HepG2 (cell line): ENCODE measurements at regions not wholly inside any gene's neighbourhood (a gene's known extent, or its start where the extent isn't known, plus 50 kb on each side); places are given as distances from the start of the nearest gene placed in this dataset.

Experiments
- ATAC-seq: fragments of 200-7000 bp; cut with Tn5 transposase; 3 replicates; pipeline ENCODE4 v1.9.1; 2020; ENCODE audit warnings: mild to moderate bottlenecking, moderate library complexity
- BruUV-seq: library from RNA; stranded (reverse); fragments of 400-500 nt; replicated peaks from 2 replicates; lab custom pipeline; 2021; lab: Mats Ljungman, UMichigan
- CTCF ChIA-PET: fragments of 300-600 bp; formaldehyde crosslinking; extraction: SDS; loops from one replicate; lab custom pipeline; 2021; ENCODE audit warnings: low total read pairs, inconsistent platforms, low intra/inter-chr PET ratio; lab: Yijun Ruan, JAX
- POLR2A ChIA-PET: fragments of 350-600 bp; sonication (Branson Sonifier 250); formaldehyde crosslinking; loops from one replicate; lab custom pipeline; 2020; ENCODE audit warnings: antibody characterized with exemption, inconsistent platforms; lab: Yijun Ruan, JAX
- DNase-seq: peaks from one replicate; pipeline ENCODE4 v3.0.0-alpha.2; 2015; ENCODE audit warnings: low spot score
- FAIRE-seq: peaks from 3 replicates; lab custom pipeline; 2011; peaks lifted over from hg19 to GRCh38; lab: Jason Lieb, UNC
- H2AFZ ChIP-seq: one replicate; pipeline ENCODE4 v1.6.1; 2011; ENCODE audit warnings: low read length, inconsistent platforms
- H3K27ac ChIP-seq: fragments of 300-600 bp; 3 replicates; pipeline ENCODE4 v1.8.0; 2011; ENCODE audit warnings: mixed run types, mild to moderate bottlenecking, mixed read lengths, low read length, inconsistent platforms; ENCODE audit not compliant: insufficient read depth; ENCODE audit errors: extremely low read length
- H3K27me3 ChIP-seq, 2 experiments: fragments of 200-600 bp in 1 of 2; 2 replicates in 1 of 2; 3 replicates in 1 of 2; pipeline versions ENCODE4 v1.6.0 to v1.8.0; 2011; ENCODE audit warnings: low read length in 2 of 2, mild to moderate bottlenecking in 2 of 2, moderate library complexity in 2 of 2, inconsistent platforms in 1 of 2; ENCODE audit not compliant: insufficient read depth in 2 of 2, control insufficient read depth in 1 of 2
- H3K36me3 ChIP-seq, 2 experiments: fragments of 200-600 bp in 1 of 2; replicated peaks in 1 of 2; 2 replicates in 1 of 2; 3 replicates in 1 of 2; pipeline versions ENCODE4 v1.5.1 to v1.8.0; 2011; ENCODE audit warnings: low read length in 2 of 2, inconsistent platforms in 1 of 2; ENCODE audit not compliant: insufficient read depth in 2 of 2, control insufficient read depth in 1 of 2
- H3K4me1 ChIP-seq: 2 replicates; pipeline ENCODE4 v1.5.1; 2012; ENCODE audit warnings: low read length, inconsistent platforms; ENCODE audit not compliant: insufficient read depth
- H3K4me2 ChIP-seq: 2 replicates; pipeline ENCODE4 v1.6.0; 2011; ENCODE audit warnings: low read depth, low read length, inconsistent platforms
- H3K4me3 ChIP-seq, 3 experiments: fragments of 200-600 bp in 1 of 3; sonication (generic), shearing (Covaris generic) in 1 of 3; replicated peaks in 1 of 3; 2 replicates each; pipeline ENCODE4 v1.5.1; 2011 to 2016; ENCODE audit warnings: low read length in 3 of 3, inconsistent platforms in 2 of 3, low read depth in 2 of 3, mild to moderate bottlenecking in 2 of 3, control low read depth in 1 of 3, mixed read lengths in 1 of 3; ENCODE audit not compliant: insufficient read depth in 1 of 3
- H3K79me2 ChIP-seq: one replicate; pipeline ENCODE4 v1.6.1; 2011; ENCODE audit warnings: low read length, inconsistent platforms; ENCODE audit not compliant: insufficient read depth
- H3K9ac ChIP-seq: 2 replicates; pipeline ENCODE4 v1.6.0; 2011; ENCODE audit warnings: mild to moderate bottlenecking, low read depth, low read length, inconsistent platforms; ENCODE audit not compliant: insufficient read depth
- H3K9me3 ChIP-seq: 2 replicates; pipeline ENCODE4 v1.5.1; 2012; ENCODE audit warnings: mild to moderate bottlenecking, low read length
- H4K20me1 ChIP-seq: 2 replicates; pipeline ENCODE4 v1.6.0; 2011; ENCODE audit warnings: inconsistent platforms, mild to moderate bottlenecking, low read length, moderate library complexity; ENCODE audit not compliant: insufficient read depth
- CAMTA2 ChIP-seq: sonication (generic); formaldehyde crosslinking; IDR thresholded peaks from 2 replicates; pipeline ENCODE4 v1.4.0; 2020; ENCODE audit warnings: mild to moderate bottlenecking, missing genetic modification reagents, borderline replicate concordance
- MXD3 ChIP-seq: IDR thresholded peaks from 2 replicates; pipeline ENCODE4 v1.6.1; 2016; ENCODE audit warnings: mild to moderate bottlenecking, missing biosample characterization, missing genetic modification reagents
- NCOA5 ChIP-seq: sonication (generic); formaldehyde crosslinking; IDR thresholded peaks from 2 replicates; pipeline ENCODE4 v1.4.0; 2020; ENCODE audit warnings: missing genetic modification reagents
- NFRKB ChIP-seq: fragments of 450-650 bp; IDR thresholded peaks from 2 replicates; pipeline ENCODE4 v1.6.1; 2017
- NR2F1 ChIP-seq, 2 experiments: fragments of 450-650 bp in 1 of 2; formaldehyde crosslinking in 1 of 2; IDR thresholded peaks; 2 replicates each; pipeline versions ENCODE4 v1.5.0 to v1.6.1; 2016 to 2020; ENCODE audit warnings: mild to moderate bottlenecking in 1 of 2, missing compliant biosample characterization in 1 of 2, missing genetic modification reagents in 1 of 2, moderate library complexity in 1 of 2
- PHB2 ChIP-seq: fragments of 450-650 bp; IDR thresholded peaks from 2 replicates; pipeline ENCODE4 v1.6.1; 2018; ENCODE audit not compliant: partially characterized antibody
- RFXAP ChIP-seq: sonication (generic); formaldehyde crosslinking; IDR thresholded peaks from 2 replicates; pipeline ENCODE4 v1.4.0; 2020; ENCODE audit warnings: missing genetic modification reagents, borderline replicate concordance
- SKIL ChIP-seq: sonication (generic); formaldehyde crosslinking; IDR thresholded peaks from 2 replicates; pipeline ENCODE4 v1.8.0; 2022; ENCODE audit warnings: missing genetic modification reagents, mild to moderate bottlenecking, moderate library complexity, borderline replicate concordance
- SOX6 ChIP-seq, 2 experiments: fragments of 450-650 bp in 1 of 2; sonication (generic) in 1 of 2; formaldehyde crosslinking in 1 of 2; IDR thresholded peaks; 2 replicates each; pipeline versions ENCODE4 v1.4.0 to v1.6.1; 2017 to 2020; ENCODE audit warnings: antibody characterized with exemption in 1 of 2, mild to moderate bottlenecking in 1 of 2, missing genetic modification reagents in 1 of 2
- TCF12 ChIP-seq, 2 experiments: fragments of 450-650 bp in 1 of 2; sonication (generic) in 1 of 2; formaldehyde crosslinking in 1 of 2; IDR thresholded peaks; 2 replicates each; pipeline versions ENCODE4 v1.6.1 to v1.8.0; 2017 to 2022; ENCODE audit warnings: antibody characterized with exemption in 1 of 2, mild to moderate bottlenecking in 1 of 2, missing genetic modification reagents in 1 of 2, moderate library complexity in 1 of 2
- ZBTB43 ChIP-seq: sonication (generic); formaldehyde crosslinking; conservative IDR thresholded peaks from 2 replicates; pipeline ENCODE4 v1.4.0; 2020; ENCODE audit warnings: missing genetic modification reagents
- ZNF180 ChIP-seq: sonication (generic); formaldehyde crosslinking; IDR thresholded peaks from 2 replicates; pipeline ENCODE4 v1.4.0; 2020; ENCODE audit warnings: low read depth, missing genetic modification reagents, borderline replicate concordance
- ZNF33B ChIP-seq: sonication (generic); formaldehyde crosslinking; IDR thresholded peaks from 2 replicates; pipeline ENCODE4 v1.5.1; 2020; ENCODE audit warnings: mild to moderate bottlenecking, missing genetic modification reagents
- ZNF782 ChIP-seq: sonication (generic); formaldehyde crosslinking; IDR thresholded peaks from 2 replicates; pipeline ENCODE4 v1.4.0; 2020; ENCODE audit warnings: missing genetic modification reagents, mild to moderate bottlenecking, borderline replicate concordance
- in situ Hi-C: cut with HindIII; loops from 2 replicates; pipeline ENCODE4 v1.10.0; 2017; ENCODE audit warnings: low pct_unique_long_range_greater_than_20kb; ENCODE audit not compliant: extremely low pct_ligation_motif_present
- intact Hi-C: fragments of 100-400 bp; cut with micrococcal nuclease; formaldehyde crosslinking; loops from one replicate; pipeline ENCODE4 v1.10.0; 2022; ENCODE audit not compliant: unreplicated experiment
- TF ChIP-seq, protein P1 (sequence below): sonication (generic); formaldehyde crosslinking; IDR thresholded peaks from 2 replicates; pipeline ENCODE4 v1.4.0; 2020; ENCODE audit warnings: mild to moderate bottlenecking, missing genetic modification reagents, borderline replicate concordance

DNA sequence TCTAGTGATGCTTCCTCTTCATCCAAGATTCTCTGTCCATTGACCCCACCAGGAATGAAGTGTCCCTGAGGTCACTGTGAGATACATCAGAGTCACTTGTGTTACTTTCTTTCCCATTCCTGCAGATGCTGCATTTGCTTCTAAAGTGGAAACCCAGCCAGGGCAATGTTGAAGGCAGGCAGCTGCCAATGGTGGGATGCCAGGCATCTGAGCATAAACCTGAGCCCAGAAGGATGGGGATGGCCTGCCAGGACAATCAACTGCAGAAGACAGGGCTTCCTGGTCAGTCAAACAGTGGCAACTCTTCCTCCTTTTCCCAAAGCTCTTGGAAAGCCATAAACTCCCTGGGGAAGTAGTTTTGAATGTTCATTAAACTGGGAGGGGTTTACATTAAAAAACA lies 178.0 kb upstream of the TMEM132C start:
- Histone ChIP-seq H3K27me3 (peaks cover 0 to 7% of the 10 kb centered on the region in 2 experiments; a peak in 1 of 5 replicates), H3K36me3 (no peaks in the 10 kb centered on the region), H3K79me2 (no peaks in the 10 kb centered on the region), H3K4me2 (no peak overlapping the region), H2AFZ (no peak overlapping the region), H3K27ac (no peak overlapping the region), H3K9ac (no peak overlapping the region), H3K4me3 (no peak overlapping the region), H3K4me1 (no peaks in the 10 kb centered on the region), H4K20me1 (no peaks in the 10 kb centered on the region), H3K9me3 (no peaks in the 10 kb centered on the region)
- no peak for ATAC-seq
- FAIRE-seq, result no peak
- in situ Hi-C loops (no loop called here), intact Hi-C loops (no loop called here)
- CTCF ChIA-PET, result no interaction called here
- no TSS peak for BruUV-seq
- DNase-seq, result no peak
- POLR2A ChIA-PET, result no interaction called here
- no peak for TF ChIP-seq SOX6 (IDR thresholded peaks at IDR 0.05)
- no peak for TF ChIP-seq SOX6 (CRISPR knock-in tag; IDR thresholded peaks at IDR 0.05)
- TF ChIP-seq SKIL (CRISPR knock-in tag), result no peak
- TF ChIP-seq ZNF180 (CRISPR knock-in tag), result no peak
- TF ChIP-seq, protein P1, sequence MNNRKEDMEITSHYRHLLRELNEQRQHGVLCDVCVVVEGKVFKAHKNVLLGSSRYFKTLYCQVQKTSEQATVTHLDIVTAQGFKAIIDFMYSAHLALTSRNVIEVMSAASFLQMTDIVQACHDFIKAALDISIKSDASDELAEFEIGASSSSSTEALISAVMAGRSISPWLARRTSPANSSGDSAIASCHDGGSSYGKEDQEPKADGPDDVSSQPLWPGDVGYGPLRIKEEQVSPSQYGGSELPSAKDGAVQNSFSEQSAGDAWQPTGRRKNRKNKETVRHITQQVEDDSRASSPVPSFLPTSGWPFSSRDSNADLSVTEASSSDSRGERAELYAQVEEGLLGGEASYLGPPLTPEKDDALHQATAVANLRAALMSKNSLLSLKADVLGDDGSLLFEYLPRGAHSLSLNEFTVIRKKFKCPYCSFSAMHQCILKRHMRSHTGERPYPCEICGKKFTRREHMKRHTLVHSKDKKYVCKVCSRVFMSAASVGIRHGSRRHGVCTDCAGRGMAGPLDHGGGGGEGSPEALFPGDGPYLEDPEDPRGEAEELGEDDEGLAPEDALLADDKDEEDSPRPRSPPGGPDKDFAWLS (CRISPR knock-in tag), result no peak
- TF ChIP-seq ZBTB43 (CRISPR knock-in tag), result no peak
- TF ChIP-seq NFRKB, result no peak
- no peak for TF ChIP-seq NCOA5 (CRISPR knock-in tag)
- TF ChIP-seq PHB2, result no peak
- TF ChIP-seq TCF12 (IDR thresholded peaks at IDR 0.05), result no peak
- no peak for TF ChIP-seq TCF12 (CRISPR knock-in tag; IDR thresholded peaks at IDR 0.05)
- TF ChIP-seq NR2F1 (CRISPR knock-in tag; IDR thresholded peaks at IDR 0.05), result no peak
- TF ChIP-seq CAMTA2, result no peak
- TF ChIP-seq ZNF782 (CRISPR knock-in tag), result no peak
- no peak for TF ChIP-seq ZNF33B (CRISPR knock-in tag)
- TF ChIP-seq MXD3 (CRISPR knock-in tag), result no peak
- TF ChIP-seq RFXAP (CRISPR knock-in tag), result no peak
